Ovary (tissue), 7 donors: ENCODE measurements at regions not wholly inside any gene's neighbourhood (a gene's known extent, or its start where the extent isn't known, plus 50 kb on each side); places are given as distances from the start of the nearest gene placed in this dataset.

Source experiments
- DNase-seq, 5 donors: peaks; one replicate each; pipeline ENCODE4 v3.0.0-alpha.2; 2019 to 2020
- H3K27ac ChIP-seq, 2 donors: fragments of 200-600 bp; one replicate each; pipeline versions ENCODE4 v1.5.1 to v1.8.0; 2019 to 2022
- H3K27me3 ChIP-seq: fragments of 200-600 bp; one replicate; pipeline ENCODE4 v1.8.0; 2022
- H3K36me3 ChIP-seq: fragments of 200-600 bp; sonication (generic); one replicate; pipeline ENCODE4 v1.5.1; 2019
- H3K4me1 ChIP-seq: one replicate; pipeline ENCODE4 v1.8.1; 2013; ENCODE audit warnings: mild to moderate bottlenecking, moderate library complexity; ENCODE audit not compliant: insufficient read depth
- H3K4me3 ChIP-seq: fragments of 200-600 bp; sonication (generic); one replicate; pipeline ENCODE4 v1.5.1; 2017
- H3K9me3 ChIP-seq, 2 donors: fragments of 200-600 bp in 1 of 2; sonication (generic) in 1 of 2; one replicate each; pipeline versions ENCODE4 v1.5.1 to v1.8.1; 2013 to 2019; ENCODE audit warnings: mild to moderate bottlenecking in 1 of 2, moderate library complexity in 1 of 2
- EP300 ChIP-seq: sonication (generic); formaldehyde crosslinking; IDR thresholded peaks from one replicate; pipeline ENCODE4 v1.6.1; 2017; ENCODE audit warnings: antibody characterized with exemption
- POLR2A ChIP-seq: fragments of 450-650 bp; IDR thresholded peaks from one replicate; pipeline ENCODE4 v1.6.1; 2017; ENCODE audit warnings: antibody characterized with exemption, mild to moderate bottlenecking, moderate library complexity
- WGBS, 3 donors: extraction: QIAGEN DNeasy Blood & Tissue Kit in 1 of 3; methylation state at CpG; one replicate each; pipeline versions ENCODE4 v1.1.5 to v1.1.7; 2013 to 2017; 5-methylcytosine and 5-hydroxymethylcytosine counted together
- intact Hi-C, 4 donors: fragments of 100-400 bp; cut with DNase I; formaldehyde crosslinking; loops; one replicate each; pipeline versions ENCODE4 v1.11.0 to v1.15.1; 2022 to 2023
- TF ChIP-seq, protein P1 (sequence below), 3 donors: fragments of 450-650 bp in 2 of 3; fragments of 200-600 bp in 1 of 3; IDR thresholded peaks; one replicate each; pipeline versions ENCODE4 v1.5.1 to v1.8.0; 2016 to 2022; ENCODE audit warnings: antibody characterized with exemption in 3 of 3, mild to moderate bottlenecking in 1 of 3
- donor health status: DM: no; HTN: no; CAD: no; lungs with moderate emphysema.
- donor health status: DM: no; HTN: no; CAD: no.
- donor health status: Bipolar disorder and iron deficiency.
- donor health status: DM: no; HTN: no; CAD: no.
- donor health status: DM: yes; HTN: yes; CAD: no.

DNA sequence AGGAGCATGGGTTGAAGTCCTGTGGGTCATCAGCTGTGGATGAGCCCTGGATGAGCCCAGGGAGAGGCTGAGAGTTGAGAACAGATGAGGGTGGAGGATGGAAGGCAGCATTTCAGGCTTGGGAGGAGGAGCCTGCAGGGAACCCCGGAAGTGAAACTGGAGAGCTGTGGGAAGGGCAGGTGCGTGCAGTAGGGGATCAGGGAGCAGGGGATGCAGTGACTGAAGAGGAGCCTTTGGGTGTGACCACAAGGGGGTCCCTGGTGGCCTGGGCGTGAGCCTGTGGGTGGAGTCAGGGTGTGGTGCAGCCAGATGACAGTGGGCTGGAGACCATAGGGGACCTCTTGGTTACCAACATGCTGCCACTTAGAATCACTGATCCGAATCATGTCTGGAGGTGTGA is 115.5 kb downstream of the PAPOLA start:
- TF ChIP-seq POLR2A (no peak), EP300 (no peak)
- TF ChIP-seq, protein P1, sequence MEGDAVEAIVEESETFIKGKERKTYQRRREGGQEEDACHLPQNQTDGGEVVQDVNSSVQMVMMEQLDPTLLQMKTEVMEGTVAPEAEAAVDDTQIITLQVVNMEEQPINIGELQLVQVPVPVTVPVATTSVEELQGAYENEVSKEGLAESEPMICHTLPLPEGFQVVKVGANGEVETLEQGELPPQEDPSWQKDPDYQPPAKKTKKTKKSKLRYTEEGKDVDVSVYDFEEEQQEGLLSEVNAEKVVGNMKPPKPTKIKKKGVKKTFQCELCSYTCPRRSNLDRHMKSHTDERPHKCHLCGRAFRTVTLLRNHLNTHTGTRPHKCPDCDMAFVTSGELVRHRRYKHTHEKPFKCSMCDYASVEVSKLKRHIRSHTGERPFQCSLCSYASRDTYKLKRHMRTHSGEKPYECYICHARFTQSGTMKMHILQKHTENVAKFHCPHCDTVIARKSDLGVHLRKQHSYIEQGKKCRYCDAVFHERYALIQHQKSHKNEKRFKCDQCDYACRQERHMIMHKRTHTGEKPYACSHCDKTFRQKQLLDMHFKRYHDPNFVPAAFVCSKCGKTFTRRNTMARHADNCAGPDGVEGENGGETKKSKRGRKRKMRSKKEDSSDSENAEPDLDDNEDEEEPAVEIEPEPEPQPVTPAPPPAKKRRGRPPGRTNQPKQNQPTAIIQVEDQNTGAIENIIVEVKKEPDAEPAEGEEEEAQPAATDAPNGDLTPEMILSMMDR (IDR thresholded peaks at IDR 0.05) = no peak
- Histone ChIP-seq H3K4me1 (no peaks in the 10 kb centered on the region), H3K36me3 (no peaks in the 10 kb centered on the region), H3K27ac (no peak overlapping the region), H3K4me3 (no peak overlapping the region), H3K27me3 (no peaks in the 10 kb centered on the region), H3K9me3 (no peaks in the 10 kb centered on the region)
- DNase-seq = no peak
- 67 to 75% (median 71%) methylated on average over 4 of the region's 4 CpGs for WGBS, 3 donors
- intact Hi-C loops = no loop called here

- no peak overlapping the region for H3K27ac ChIP-seq
- TF ChIP-seq, protein P1 (IDR thresholded peaks at IDR 0.05) = no peak
- no peak for TF ChIP-seq EP300
- TF ChIP-seq POLR2A = no peak
- no peak overlapping the region for H3K4me3 ChIP-seq
- DNase-seq = no peak
- no peaks in the 10 kb centered on the region for H3K4me1 ChIP-seq
- 90 to 92% (median 92%) methylated on average over 8 of the region's 8 CpGs for WGBS, 3 donors
- H3K9me3 ChIP-seq = no peaks in the 10 kb centered on the region
- intact Hi-C loops = no loop called here
- H3K27me3 ChIP-seq = no peaks in the 10 kb centered on the region
- H3K36me3 ChIP-seq = no peaks in the 10 kb centered on the region
Measured at GRCh38 chr14:96622926-96623325, 120.7 kb downstream of the PAPOLA start.

GRCh38 chr14:96623676-96624484 is 121.7 kb downstream of the PAPOLA start:
- Histone ChIP-seq H3K27ac (no peak overlapping the region), H3K36me3 (no peaks in the 10 kb centered on the region), H3K4me3 (no peak overlapping the region), H3K27me3 (no peaks in the 10 kb centered on the region), H3K4me1 (no peaks in the 10 kb centered on the region), H3K9me3 (no peaks in the 10 kb centered on the region)
- 75 to 80% (median 75%) methylated on average over 34 of the region's 34 CpGs for WGBS, 3 donors
- no peak for DNase-seq
- intact Hi-C loops = no loop called here
- TF ChIP-seq POLR2A = no peak
- TF ChIP-seq EP300 = no peak
- TF ChIP-seq, protein P1 (IDR thresholded peaks at IDR 0.05) = no peak

DNA sequence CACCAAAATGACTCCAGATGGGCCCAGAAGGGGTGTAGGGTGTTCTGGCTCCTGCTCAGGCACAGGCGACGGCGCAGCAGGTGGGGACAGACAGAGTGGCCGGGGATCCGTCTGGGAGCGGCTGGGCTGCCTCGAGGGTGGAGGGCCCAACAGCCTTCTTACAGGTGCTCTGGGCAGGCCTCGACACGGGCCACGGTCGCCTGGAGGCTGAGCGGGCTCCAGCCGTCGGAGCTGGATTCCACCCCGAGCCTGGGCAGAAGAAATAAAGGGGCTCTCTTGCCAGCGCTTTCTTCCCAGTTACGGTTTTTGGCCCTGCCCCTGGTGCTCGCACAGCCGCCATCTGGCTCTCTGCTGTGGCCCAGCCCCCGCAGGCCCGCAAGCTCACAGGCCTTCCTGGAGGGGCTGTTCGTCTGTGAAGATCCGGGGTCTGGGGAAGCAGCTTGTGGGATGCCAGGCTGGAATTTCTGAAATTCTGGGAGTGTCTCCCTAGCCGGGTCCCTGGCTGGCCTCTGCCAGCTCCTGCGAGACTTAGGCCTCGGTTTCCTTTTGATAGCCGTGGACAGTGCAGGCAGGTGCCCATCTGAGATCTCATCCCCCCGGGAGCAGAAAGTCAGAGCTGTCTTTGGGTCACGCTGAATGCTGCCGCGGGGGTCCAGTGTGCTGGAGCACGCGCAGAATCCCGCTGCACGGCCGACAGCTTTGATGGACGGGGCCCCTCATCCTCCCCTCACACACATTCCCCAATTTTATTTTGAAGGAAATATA is 122.7 kb downstream of the PAPOLA start:
- H3K27ac ChIP-seq = no peak overlapping the region
- no peaks in the 10 kb centered on the region for H3K4me1 ChIP-seq
- H3K4me3 ChIP-seq = no peak overlapping the region
- 36 to 43% (median 37%) methylated on average over 37 of the region's 37 CpGs for WGBS, 3 donors
- TF ChIP-seq POLR2A = no peak
- intact Hi-C loops = no loop called here
- DNase-seq = no peak
- H3K27me3 ChIP-seq = no peaks in the 10 kb centered on the region
- no peaks in the 10 kb centered on the region for H3K9me3 ChIP-seq
- no peaks in the 10 kb centered on the region for H3K36me3 ChIP-seq
